ENCODE measurements at regions not wholly inside any gene's neighbourhood (a gene's known extent, or its start where the extent isn't known, plus 50 kb on each side); places are given as distances from the start of the nearest gene placed in this dataset.

GRCh38 chr12:43060742-43061141 lies 471.2 kb upstream of the PRICKLE1 start:
- no peak for DNase-seq
- intact Hi-C loops (cut with DNase I) = no loop called here
- H3K4me3 ChIP-seq = no peak overlapping the region
- H3K9me3 ChIP-seq = no peaks in the 10 kb centered on the region
- no peaks in the 10 kb centered on the region for H3K4me1 ChIP-seq
- H3K9ac ChIP-seq (ENCODE audit: low read depth in 2 of 2, low read length in 2 of 2) = no peak overlapping the region
- TF ChIP-seq, protein P1, sequence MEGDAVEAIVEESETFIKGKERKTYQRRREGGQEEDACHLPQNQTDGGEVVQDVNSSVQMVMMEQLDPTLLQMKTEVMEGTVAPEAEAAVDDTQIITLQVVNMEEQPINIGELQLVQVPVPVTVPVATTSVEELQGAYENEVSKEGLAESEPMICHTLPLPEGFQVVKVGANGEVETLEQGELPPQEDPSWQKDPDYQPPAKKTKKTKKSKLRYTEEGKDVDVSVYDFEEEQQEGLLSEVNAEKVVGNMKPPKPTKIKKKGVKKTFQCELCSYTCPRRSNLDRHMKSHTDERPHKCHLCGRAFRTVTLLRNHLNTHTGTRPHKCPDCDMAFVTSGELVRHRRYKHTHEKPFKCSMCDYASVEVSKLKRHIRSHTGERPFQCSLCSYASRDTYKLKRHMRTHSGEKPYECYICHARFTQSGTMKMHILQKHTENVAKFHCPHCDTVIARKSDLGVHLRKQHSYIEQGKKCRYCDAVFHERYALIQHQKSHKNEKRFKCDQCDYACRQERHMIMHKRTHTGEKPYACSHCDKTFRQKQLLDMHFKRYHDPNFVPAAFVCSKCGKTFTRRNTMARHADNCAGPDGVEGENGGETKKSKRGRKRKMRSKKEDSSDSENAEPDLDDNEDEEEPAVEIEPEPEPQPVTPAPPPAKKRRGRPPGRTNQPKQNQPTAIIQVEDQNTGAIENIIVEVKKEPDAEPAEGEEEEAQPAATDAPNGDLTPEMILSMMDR (IDR thresholded peaks at IDR 0.05) = no peak
- no peak overlapping the region for H3K27ac ChIP-seq
- H3K27me3 ChIP-seq = no peaks in the 10 kb centered on the region
- H3K36me3 ChIP-seq = no peaks in the 10 kb centered on the region

DNA sequence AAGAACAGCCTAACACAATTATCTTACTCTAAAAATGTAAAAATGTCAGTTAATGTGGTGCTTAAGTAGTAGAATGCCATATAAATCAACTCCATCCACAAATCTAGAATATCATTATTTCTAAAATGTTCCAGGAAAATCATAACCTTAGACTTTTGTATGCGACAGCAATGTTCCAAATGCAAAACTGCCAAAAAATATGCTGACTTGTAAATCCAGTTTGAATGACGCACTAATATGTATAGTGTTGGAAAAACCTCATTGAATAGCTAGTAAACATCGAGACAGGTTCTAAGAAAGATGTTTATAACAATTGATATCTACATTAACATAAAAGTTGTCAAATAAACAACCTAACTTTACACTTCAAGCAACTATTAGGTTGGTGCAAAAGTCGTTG lies 469.1 kb upstream of the PRICKLE1 start:
- Histone ChIP-seq H3K9ac (ENCODE audit: low read depth in 2 of 2, low read length in 2 of 2) (no peak overlapping the region), H3K4me1 (no peaks in the 10 kb centered on the region), H3K9me3 (no peaks in the 10 kb centered on the region), H3K36me3 (no peaks in the 10 kb centered on the region), H3K4me3 (no peak overlapping the region), H3K27ac (no peak overlapping the region), H3K27me3 (no peaks in the 10 kb centered on the region)
- intact Hi-C loops (cut with DNase I) = no loop called here
- DNase-seq = no peak
- TF ChIP-seq, protein P1 (IDR thresholded peaks at IDR 0.05) = no peak

GRCh38 chr12:43057566-43057965 lies 468.0 kb upstream of the PRICKLE1 start:
- Histone ChIP-seq H3K36me3 (no peaks in the 10 kb centered on the region), H3K27ac (no peak overlapping the region), H3K9ac (ENCODE audit: low read depth in 2 of 2, low read length in 2 of 2) (no peak overlapping the region), H3K4me3 (no peak overlapping the region), H3K4me1 (no peaks in the 10 kb centered on the region), H3K9me3 (no peaks in the 10 kb centered on the region), H3K27me3 (no peaks in the 10 kb centered on the region)
- TF ChIP-seq, protein P1 (IDR thresholded peaks at IDR 0.05) = no peak
- intact Hi-C loops (cut with DNase I) = no loop called here
- DNase-seq = no peak

- Histone ChIP-seq H3K27ac (no peak overlapping the region), H3K9ac (ENCODE audit: low read depth in 2 of 2, low read length in 2 of 2) (no peak overlapping the region), H3K36me3 (no peaks in the 10 kb centered on the region), H3K4me3 (no peak overlapping the region), H3K27me3 (no peaks in the 10 kb centered on the region), H3K4me1 (no peaks in the 10 kb centered on the region), H3K9me3 (no peaks in the 10 kb centered on the region)
- intact Hi-C loops (cut with DNase I) = no loop called here
- no peak for DNase-seq
- TF ChIP-seq, protein P1 (IDR thresholded peaks at IDR 0.05) = no peak
Observed at GRCh38 chr12:43054085-43054484, 464.5 kb upstream of the PRICKLE1 start.

- no peaks in the 10 kb centered on the region for H3K27me3 ChIP-seq
- no peaks in the 10 kb centered on the region for H3K36me3 ChIP-seq
- no peak overlapping the region for H3K27ac ChIP-seq
- TF ChIP-seq, protein P1 (IDR thresholded peaks at IDR 0.05) = no peak
- no peak overlapping the region for H3K9ac ChIP-seq (ENCODE audit: low read depth in 2 of 2, low read length in 2 of 2)
- no peaks in the 10 kb centered on the region for H3K9me3 ChIP-seq
- H3K4me3 ChIP-seq = no peak overlapping the region
- H3K4me1 ChIP-seq = no peaks in the 10 kb centered on the region
- no peak for DNase-seq
- intact Hi-C loops (cut with DNase I) = no loop called here
Observed at GRCh38 chr12:43052441-43052840, 462.9 kb upstream of the PRICKLE1 start.

- H3K27ac ChIP-seq = no peak overlapping the region
- H3K27me3 ChIP-seq = no peaks in the 10 kb centered on the region
- no peak for DNase-seq
- no peak overlapping the region for H3K4me3 ChIP-seq
- no peaks in the 10 kb centered on the region for H3K36me3 ChIP-seq
- no peaks in the 10 kb centered on the region for H3K9me3 ChIP-seq
- H3K9ac ChIP-seq (ENCODE audit: low read depth in 2 of 2, low read length in 2 of 2) = no peak overlapping the region
- no peaks in the 10 kb centered on the region for H3K4me1 ChIP-seq
- intact Hi-C loops (cut with DNase I) = no loop called here
- TF ChIP-seq, protein P1 (IDR thresholded peaks at IDR 0.05) = no peak
Observed at GRCh38 chr12:43044241-43044640, 454.7 kb upstream of the PRICKLE1 start.
